ENCODE measurements at regions not wholly inside any gene's neighbourhood (a gene's known extent, or its start where the extent isn't known, plus 50 kb on each side); places are given as distances from the start of the nearest gene placed in this dataset.

DNA sequence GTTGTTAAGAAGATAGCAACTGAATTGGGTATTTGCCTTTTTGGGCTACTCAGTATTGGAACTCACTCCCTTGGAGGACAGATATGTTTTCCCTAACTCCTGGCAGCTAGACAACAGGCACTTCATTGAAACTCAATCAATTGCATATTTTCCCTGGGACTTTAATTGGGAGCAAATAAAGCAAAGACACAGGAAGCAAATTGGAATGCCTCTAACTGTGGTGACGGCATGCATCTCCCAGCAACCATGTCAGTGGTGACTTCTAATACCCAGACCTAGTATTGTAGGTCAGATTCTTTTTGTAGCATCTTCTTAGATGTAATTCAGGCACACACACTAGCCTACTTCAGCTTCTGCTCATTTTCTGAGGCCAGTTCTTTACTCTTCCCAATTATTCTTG is 164.2 kb upstream of the SETBP1 start:
- CTCF ChIA-PET = no interaction called here
- H3K27ac Mint-ChIP-seq = no peak overlapping the region
- TF ChIP-seq, protein P1, sequence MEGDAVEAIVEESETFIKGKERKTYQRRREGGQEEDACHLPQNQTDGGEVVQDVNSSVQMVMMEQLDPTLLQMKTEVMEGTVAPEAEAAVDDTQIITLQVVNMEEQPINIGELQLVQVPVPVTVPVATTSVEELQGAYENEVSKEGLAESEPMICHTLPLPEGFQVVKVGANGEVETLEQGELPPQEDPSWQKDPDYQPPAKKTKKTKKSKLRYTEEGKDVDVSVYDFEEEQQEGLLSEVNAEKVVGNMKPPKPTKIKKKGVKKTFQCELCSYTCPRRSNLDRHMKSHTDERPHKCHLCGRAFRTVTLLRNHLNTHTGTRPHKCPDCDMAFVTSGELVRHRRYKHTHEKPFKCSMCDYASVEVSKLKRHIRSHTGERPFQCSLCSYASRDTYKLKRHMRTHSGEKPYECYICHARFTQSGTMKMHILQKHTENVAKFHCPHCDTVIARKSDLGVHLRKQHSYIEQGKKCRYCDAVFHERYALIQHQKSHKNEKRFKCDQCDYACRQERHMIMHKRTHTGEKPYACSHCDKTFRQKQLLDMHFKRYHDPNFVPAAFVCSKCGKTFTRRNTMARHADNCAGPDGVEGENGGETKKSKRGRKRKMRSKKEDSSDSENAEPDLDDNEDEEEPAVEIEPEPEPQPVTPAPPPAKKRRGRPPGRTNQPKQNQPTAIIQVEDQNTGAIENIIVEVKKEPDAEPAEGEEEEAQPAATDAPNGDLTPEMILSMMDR (IDR thresholded peaks at IDR 0.05) = no peak
- TF ChIP-seq EZH2 (IDR thresholded peaks at IDR 0.05; ENCODE audit: borderline replicate concordance, insufficient read depth, low read depth, low read length, poor library complexity, severe bottlenecking) = no peak
- no peak for ATAC-seq (ENCODE audit: low read depth)
- no peak overlapping the region for H3K4me2 ChIP-seq (replicated peaks; ENCODE audit: low read depth, low read length, poor library complexity, severe bottlenecking)
- POLR2A ChIA-PET = no interaction called here
- no peaks in the 10 kb centered on the region for H3K9me3 Mint-ChIP-seq (ENCODE audit: insufficient read depth)
- H3K27me3 Mint-ChIP-seq = no peaks in the 10 kb centered on the region
- H3K4me1 ChIP-seq (ENCODE audit: control insufficient read depth in 2 of 2, insufficient read depth in 2 of 2, low read length in 2 of 2) = peaks cover 0 to 2% of the 10 kb centered on the region in 2 donors
- no peak overlapping the region for H3K27ac ChIP-seq (ENCODE audit: low read length in 2 of 2)
- DNase-seq = no peak
- H3K4me1 Mint-ChIP-seq = peaks cover 19% of the 10 kb centered on the region
- no peak overlapping the region for H2AFZ ChIP-seq (ENCODE audit: insufficient read depth, low read depth, low read length, poor library complexity, severe bottlenecking)
- 100% methylated on average over 1 of the region's 1 CpG for WGBS (ENCODE audit: insufficient coverage)
- intact Hi-C loops (cut with micrococcal nuclease) = no loop called here
- no peaks in the 10 kb centered on the region for H3K36me3 ChIP-seq (replicated peaks in 1 of 2; ENCODE audit: control extremely low read depth in 1 of 2, control insufficient read depth in 1 of 2, extremely low read depth in 1 of 2, insufficient read depth in 2 of 2, low read length in 1 of 2)
- H4K20me1 ChIP-seq (ENCODE audit: control insufficient read depth, insufficient read depth, low read length, poor library complexity, severe bottlenecking) = no peaks in the 10 kb centered on the region
- no peak overlapping the region for H3K4me3 ChIP-seq (ENCODE audit: control extremely low read depth in 1 of 5, extremely low read depth in 1 of 5, insufficient read depth in 1 of 5, low read depth in 2 of 5, low read length in 4 of 5)
- no peaks in the 10 kb centered on the region for H3K79me2 ChIP-seq (ENCODE audit: control insufficient read depth, insufficient read depth, low read length)
- no peaks in the 10 kb centered on the region for H3K27me3 ChIP-seq (replicated peaks in 1 of 4; ENCODE audit: control extremely low read depth in 1 of 4, control insufficient read depth in 3 of 4, insufficient read depth in 4 of 4, low read length in 3 of 4)
- H3K9ac ChIP-seq (ENCODE audit: low read length) = no peak overlapping the region
- H3K9me3 ChIP-seq (ENCODE audit: control extremely low read depth in 1 of 3, control insufficient read depth in 2 of 3, insufficient read depth in 1 of 3, low read length in 2 of 3) = peaks cover 0 to 2% (median 0%) of the 10 kb centered on the region in 3 donors
- H3K4me3 Mint-ChIP-seq = no peak overlapping the region

DNA sequence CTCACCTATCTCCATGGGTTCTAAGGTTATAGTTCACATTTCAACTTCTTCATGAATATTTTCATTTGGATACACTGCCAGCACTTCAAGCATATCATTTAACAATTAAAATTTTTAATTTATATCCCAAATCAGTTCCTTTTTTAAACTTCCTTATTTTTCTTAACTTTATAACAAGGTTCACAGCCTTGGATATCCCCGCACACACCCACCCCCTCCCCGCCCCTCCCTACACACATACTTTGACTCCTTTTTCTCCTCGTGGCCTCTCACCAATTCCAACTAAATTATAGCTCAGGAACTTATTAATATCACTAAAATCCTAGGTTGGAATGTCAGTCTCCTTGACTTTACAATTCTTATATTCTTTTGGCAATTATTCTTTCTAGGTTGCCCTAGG is 163.6 kb upstream of the SETBP1 start:
- Histone ChIP-seq H3K27me3 (replicated peaks in 1 of 4; ENCODE audit: control extremely low read depth in 1 of 4, control insufficient read depth in 3 of 4, insufficient read depth in 4 of 4, low read length in 3 of 4) (no peaks in the 10 kb centered on the region), H3K9me3 (ENCODE audit: control extremely low read depth in 1 of 3, control insufficient read depth in 2 of 3, insufficient read depth in 1 of 3, low read length in 2 of 3) (peaks cover 0 to 2% (median 0%) of the 10 kb centered on the region in 3 donors), H3K4me3 (ENCODE audit: control extremely low read depth in 1 of 5, extremely low read depth in 1 of 5, insufficient read depth in 1 of 5, low read depth in 2 of 5, low read length in 4 of 5) (no peak overlapping the region), H3K79me2 (ENCODE audit: control insufficient read depth, insufficient read depth, low read length) (no peaks in the 10 kb centered on the region), H4K20me1 (ENCODE audit: control insufficient read depth, insufficient read depth, low read length, poor library complexity, severe bottlenecking) (no peaks in the 10 kb centered on the region), H3K36me3 (replicated peaks in 1 of 2; ENCODE audit: control extremely low read depth in 1 of 2, control insufficient read depth in 1 of 2, extremely low read depth in 1 of 2, insufficient read depth in 2 of 2, low read length in 1 of 2) (no peaks in the 10 kb centered on the region), H3K9ac (ENCODE audit: low read length) (no peak overlapping the region), H2AFZ (ENCODE audit: insufficient read depth, low read depth, low read length, poor library complexity, severe bottlenecking) (no peak overlapping the region), H3K4me1 (ENCODE audit: control insufficient read depth in 2 of 2, insufficient read depth in 2 of 2, low read length in 2 of 2) (peaks cover 0 to 2% of the 10 kb centered on the region in 2 donors), H3K27ac (ENCODE audit: low read length in 2 of 2) (no peak overlapping the region), H3K4me2 (replicated peaks; ENCODE audit: low read depth, low read length, poor library complexity, severe bottlenecking) (no peak overlapping the region)
- ATAC-seq (ENCODE audit: low read depth) = no peak
- Mint-ChIP-seq H3K27ac (no peak overlapping the region), H3K9me3 (ENCODE audit: insufficient read depth) (no peaks in the 10 kb centered on the region), H3K27me3 (no peaks in the 10 kb centered on the region), H3K4me3 (no peak overlapping the region), H3K4me1 (peaks cover 19% of the 10 kb centered on the region)
- POLR2A ChIA-PET = no interaction called here
- CTCF ChIA-PET = interaction anchor here (1.2 kb wide), 1 partner anchor 10 kb away, joined by 3 read pairs; no protein-coding TSS in a partner anchor
- intact Hi-C loops (cut with micrococcal nuclease) = no loop called here
- TF ChIP-seq, protein P1 (IDR thresholded peaks at IDR 0.05) = no peak
- no peak for TF ChIP-seq EZH2 (IDR thresholded peaks at IDR 0.05; ENCODE audit: borderline replicate concordance, insufficient read depth, low read depth, low read length, poor library complexity, severe bottlenecking)
- no peak for DNase-seq
- 100% methylated on average over 1 of the region's 3 CpGs for WGBS (ENCODE audit: insufficient coverage)

Data from B cell (primary cell).